Body of pancreas (tissue), 4 donors: ENCODE measurements at regions not wholly inside any gene's neighbourhood (a gene's known extent, or its start where the extent isn't known, plus 50 kb on each side); places are given as distances from the start of the nearest gene placed in this dataset.

Experiments
- ATAC-seq: fragments of 150-250 bp; one replicate; pipeline ENCODE4 v1.9.1; 2016
- DNase-seq, 4 donors: peaks; one replicate each; pipeline ENCODE4 v3.0.0-alpha.2; 2019
- H3K27ac ChIP-seq, 4 donors: fragments of 200-600 bp; sonication (generic); 1 replicate in 3 of 4; 2 replicates in 1 of 4; pipeline versions ENCODE4 v1.5.1 to v1.6.1; 2016 to 2019; ENCODE audit warnings: mild to moderate bottlenecking in 1 of 4, mixed read lengths in 1 of 4, moderate library complexity in 1 of 4
- H3K27me3 ChIP-seq, 2 donors: fragments of 200-600 bp; sonication (generic); one replicate each; pipeline ENCODE4 v1.6.0; 2016; ENCODE audit warnings: mild to moderate bottlenecking in 1 of 2
- H3K36me3 ChIP-seq, 2 donors: fragments of 200-600 bp; sonication (generic); replicated peaks in 1 of 2; 2 replicates each; pipeline ENCODE4 v1.5.1; 2016; ENCODE audit warnings: low read depth in 2 of 2; ENCODE audit not compliant: insufficient read depth in 1 of 2
- H3K4me1 ChIP-seq: fragments of 200-600 bp; sonication (generic); one replicate; pipeline ENCODE4 v1.6.0; 2016
- H3K4me3 ChIP-seq, 2 donors: fragments of 200-600 bp; sonication (generic); 1 replicate in 1 of 2; 2 replicates in 1 of 2; pipeline ENCODE4 v1.5.1; 2016 to 2019
- H3K9me3 ChIP-seq, 3 donors: fragments of 200-600 bp; sonication (generic); 1 replicate in 2 of 3; 2 replicates in 1 of 3; pipeline ENCODE4 v1.5.1; 2016
- POLR2A ChIP-seq, 3 donors: fragments of 450-650 bp; IDR thresholded peaks; one replicate each; pipeline ENCODE4 v1.6.1; 2016; ENCODE audit warnings: antibody characterized with exemption in 3 of 3, mild to moderate bottlenecking in 2 of 3
- WGBS, 2 donors: methylation state at CpG; one replicate each; pipeline ENCODE4 v1.1.5; 2017; 5-methylcytosine and 5-hydroxymethylcytosine counted together
- intact Hi-C: fragments of 100-400 bp; cut with DNase I; formaldehyde crosslinking; loops from one replicate; pipeline ENCODE4 v1.15.1; 2023
- TF ChIP-seq, protein P1 (sequence below), 7 experiments: fragments of 450-650 bp in 4 of 7; fragments of 200-600 bp in 3 of 7; sonication (generic) in 3 of 7; IDR thresholded peaks; one replicate each; pipeline ENCODE4 v1.5.1; 2016 to 2019; ENCODE audit warnings: antibody characterized with exemption in 7 of 7

- Histone ChIP-seq H3K27ac (no peak overlapping the region), H3K9me3 (no peaks in the 10 kb centered on the region), H3K4me3 (no peak overlapping the region), H3K27me3 (no peaks in the 10 kb centered on the region), H3K36me3 (no peaks in the 10 kb centered on the region), H3K4me1 (no peaks in the 10 kb centered on the region)
- DNase-seq (no peak), ATAC-seq (no peak)
- intact Hi-C loops: no loop called here
- WGBS, 2 donors: 52 to 60% methylated on average over 6 to 8 of the region's 8 CpGs
- TF ChIP-seq POLR2A (IDR thresholded peaks at IDR 0.05): no peak
- TF ChIP-seq, protein P1, sequence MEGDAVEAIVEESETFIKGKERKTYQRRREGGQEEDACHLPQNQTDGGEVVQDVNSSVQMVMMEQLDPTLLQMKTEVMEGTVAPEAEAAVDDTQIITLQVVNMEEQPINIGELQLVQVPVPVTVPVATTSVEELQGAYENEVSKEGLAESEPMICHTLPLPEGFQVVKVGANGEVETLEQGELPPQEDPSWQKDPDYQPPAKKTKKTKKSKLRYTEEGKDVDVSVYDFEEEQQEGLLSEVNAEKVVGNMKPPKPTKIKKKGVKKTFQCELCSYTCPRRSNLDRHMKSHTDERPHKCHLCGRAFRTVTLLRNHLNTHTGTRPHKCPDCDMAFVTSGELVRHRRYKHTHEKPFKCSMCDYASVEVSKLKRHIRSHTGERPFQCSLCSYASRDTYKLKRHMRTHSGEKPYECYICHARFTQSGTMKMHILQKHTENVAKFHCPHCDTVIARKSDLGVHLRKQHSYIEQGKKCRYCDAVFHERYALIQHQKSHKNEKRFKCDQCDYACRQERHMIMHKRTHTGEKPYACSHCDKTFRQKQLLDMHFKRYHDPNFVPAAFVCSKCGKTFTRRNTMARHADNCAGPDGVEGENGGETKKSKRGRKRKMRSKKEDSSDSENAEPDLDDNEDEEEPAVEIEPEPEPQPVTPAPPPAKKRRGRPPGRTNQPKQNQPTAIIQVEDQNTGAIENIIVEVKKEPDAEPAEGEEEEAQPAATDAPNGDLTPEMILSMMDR (IDR thresholded peaks at IDR 0.05): no peak
Observed at GRCh38 chr5:4087110-4087509, 491.5 kb downstream of the IRX1 start.

DNA sequence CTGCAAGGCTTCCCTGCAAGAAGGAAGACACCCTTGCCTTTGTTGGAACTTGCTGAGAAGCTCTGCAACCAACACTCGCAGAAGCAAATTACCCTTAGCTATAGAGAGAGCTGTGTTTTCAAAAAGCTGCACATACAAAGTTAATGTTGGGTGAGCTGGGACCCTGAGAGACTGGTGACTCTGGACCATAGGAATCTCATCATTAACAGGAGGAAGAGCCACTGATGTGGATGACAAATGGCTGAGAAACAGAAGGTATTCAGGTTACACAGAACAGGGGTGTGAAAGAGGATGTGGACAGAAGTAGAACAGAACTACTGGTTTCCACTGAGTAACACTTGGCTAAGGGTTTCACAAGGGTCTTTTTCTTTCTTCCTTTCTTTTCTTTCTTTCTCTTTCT lies 493.5 kb downstream of the IRX1 start:
- DNase-seq (no peak), ATAC-seq (no peak)
- 50 to 67% methylated on average over 1 of the region's 1 CpG for WGBS, 2 donors
- no peak overlapping the region for H3K27ac ChIP-seq
- no peak overlapping the region for H3K4me3 ChIP-seq
- TF ChIP-seq, protein P1 (IDR thresholded peaks at IDR 0.05): no peak
- TF ChIP-seq POLR2A (IDR thresholded peaks at IDR 0.05): no peak
- H3K9me3 ChIP-seq: no peaks in the 10 kb centered on the region
- no peaks in the 10 kb centered on the region for H3K4me1 ChIP-seq
- H3K27me3 ChIP-seq: no peaks in the 10 kb centered on the region
- intact Hi-C loops: no loop called here
- no peaks in the 10 kb centered on the region for H3K36me3 ChIP-seq

DNA sequence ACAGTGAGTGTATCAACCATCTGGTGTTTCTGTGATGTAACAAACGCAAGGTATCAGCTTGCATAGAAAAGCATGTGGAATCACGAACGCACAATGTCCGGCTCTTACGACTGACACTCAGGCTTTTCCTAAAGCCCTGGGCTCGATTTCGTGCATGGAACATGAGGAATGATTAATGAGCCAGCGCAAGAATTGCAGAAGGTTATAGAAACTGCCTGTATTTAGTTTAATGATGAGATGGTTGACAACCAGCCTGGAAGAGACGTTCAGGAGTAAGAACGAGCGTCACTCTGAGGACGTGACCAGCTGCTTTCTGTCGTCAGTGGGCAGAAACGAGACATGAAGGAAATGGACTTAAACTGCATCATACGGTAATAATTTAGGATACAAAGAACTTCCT lies 497.6 kb downstream of the IRX1 start:
- no peak for ATAC-seq
- H3K27ac ChIP-seq: no peak overlapping the region
- H3K27me3 ChIP-seq: no peaks in the 10 kb centered on the region
- no peaks in the 10 kb centered on the region for H3K9me3 ChIP-seq
- H3K36me3 ChIP-seq: no peaks in the 10 kb centered on the region
- H3K4me3 ChIP-seq: no peak overlapping the region
- no peaks in the 10 kb centered on the region for H3K4me1 ChIP-seq
- no peak for DNase-seq
- 55 to 71% methylated on average over 15 of the region's 15 CpGs for WGBS, 2 donors
- intact Hi-C loops: no loop called here
- TF ChIP-seq POLR2A (IDR thresholded peaks at IDR 0.05): no peak
- TF ChIP-seq, protein P1 (IDR thresholded peaks at IDR 0.05): no peak

DNA sequence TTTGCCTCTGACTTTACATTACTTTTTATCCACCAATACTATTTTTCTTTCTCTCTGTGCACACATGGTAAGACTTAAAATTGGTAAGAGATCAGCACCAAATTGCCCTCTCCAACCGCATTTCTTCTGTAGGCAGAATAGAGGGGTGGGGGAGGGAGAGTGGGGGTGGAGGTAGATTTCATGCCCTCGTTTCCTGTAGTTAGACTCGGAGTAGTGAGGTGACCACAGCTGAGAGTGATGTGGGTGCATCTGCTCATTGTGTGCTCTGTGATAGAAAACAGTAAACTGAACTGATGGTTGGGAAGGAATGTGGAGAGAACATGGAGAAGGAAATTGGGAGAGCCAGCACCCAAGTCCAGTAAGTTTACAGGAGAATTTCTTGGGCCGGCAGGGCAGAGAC lies 498.3 kb downstream of the IRX1 start:
- no peaks in the 10 kb centered on the region for H3K9me3 ChIP-seq
- DNase-seq: no peak
- 50 to 54% methylated on average over 4 of the region's 4 CpGs for WGBS, 2 donors
- intact Hi-C loops: no loop called here
- H3K4me3 ChIP-seq: no peak overlapping the region
- H3K36me3 ChIP-seq: no peaks in the 10 kb centered on the region
- TF ChIP-seq POLR2A (IDR thresholded peaks at IDR 0.05): no peak
- TF ChIP-seq, protein P1 (IDR thresholded peaks at IDR 0.05): no peak
- no peak overlapping the region for H3K27ac ChIP-seq
- H3K27me3 ChIP-seq: no peaks in the 10 kb centered on the region
- no peak for ATAC-seq
- no peaks in the 10 kb centered on the region for H3K4me1 ChIP-seq

DNA sequence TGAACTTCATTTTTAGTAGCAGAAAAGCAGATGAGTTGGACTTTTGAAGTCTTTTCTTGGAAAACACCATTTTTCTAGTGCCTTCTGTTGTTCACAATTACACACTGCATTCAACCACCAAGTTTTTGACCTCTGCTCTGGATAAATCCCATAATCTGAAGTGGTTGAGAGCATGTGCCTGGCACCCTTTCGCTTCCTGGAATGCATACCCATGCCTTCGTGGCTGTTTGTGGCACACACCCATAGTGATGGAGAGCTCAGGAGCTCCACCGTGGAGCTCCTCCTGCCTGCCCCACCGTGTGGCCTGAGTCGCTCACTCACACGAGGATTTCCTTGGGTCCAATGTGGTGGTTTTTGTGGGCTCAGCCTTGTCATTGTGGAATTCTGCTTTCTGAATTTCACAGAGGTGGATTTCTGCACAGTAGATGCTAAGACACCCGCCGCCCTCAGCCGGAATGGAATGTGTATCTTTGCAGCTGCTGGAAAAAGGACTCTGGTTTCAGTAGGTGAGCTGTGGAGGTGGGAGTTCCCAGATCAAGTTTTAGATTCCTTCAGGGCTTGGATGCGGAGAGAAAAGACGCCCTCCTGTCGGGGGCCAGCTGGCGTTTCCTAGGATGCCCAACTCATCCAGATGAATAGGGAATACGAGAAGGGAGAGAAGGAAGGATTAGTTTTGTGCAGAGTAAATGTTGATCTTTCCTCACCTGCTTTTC lies 500.4 kb downstream of the IRX1 start:
- 53 to 63% methylated on average over 11 to 14 of the region's 14 CpGs for WGBS, 2 donors

More for the DNA sequence above, 500.4 kb downstream of the IRX1 start:
- Histone ChIP-seq H3K9me3 (no peaks in the 10 kb centered on the region), H3K27me3 (no peaks in the 10 kb centered on the region), H3K4me3 (no peak overlapping the region), H3K27ac (no peak overlapping the region), H3K36me3 (no peaks in the 10 kb centered on the region), H3K4me1 (no peaks in the 10 kb centered on the region)
- intact Hi-C loops: no loop called here
- TF ChIP-seq, protein P1 (IDR thresholded peaks at IDR 0.05): no peak
- no peak for TF ChIP-seq POLR2A (IDR thresholded peaks at IDR 0.05)
- DNase-seq (no peak), ATAC-seq (no peak)
